NT2/D1 (cell line): ENCODE measurements at regions not wholly inside any gene's neighbourhood (a gene's known extent, or its start where the extent isn't known, plus 50 kb on each side); places are given as distances from the start of the nearest gene placed in this dataset.
A peak's percentile ranks its signal among the peaks of the same experiment; 100 is the strongest.

Source experiments
- DNase-seq: peaks from one replicate; pipeline ENCODE4 v3.0.0-alpha.2; 2011; ENCODE audit warnings: low read depth, low spot score
- H3K27me3 ChIP-seq: 2 replicates; pipeline ENCODE4 v1.6.0; 2011; ENCODE audit warnings: mild to moderate bottlenecking; ENCODE audit not compliant: insufficient read length, insufficient read depth
- H3K36me3 ChIP-seq: 2 replicates; pipeline ENCODE4 v1.6.1; 2011; ENCODE audit warnings: mild to moderate bottlenecking, low read length, mixed read lengths; ENCODE audit not compliant: insufficient read depth, insufficient read length
- H3K4me1 ChIP-seq: 2 replicates; pipeline ENCODE4 v1.5.1; 2011; ENCODE audit not compliant: insufficient read depth, insufficient read length
- H3K4me3 ChIP-seq: 2 replicates; pipeline ENCODE4 v1.5.1; 2011; ENCODE audit warnings: low read depth; ENCODE audit not compliant: insufficient read length
- H3K9ac ChIP-seq: 2 replicates; pipeline ENCODE4 v1.6.0; 2011; ENCODE audit warnings: low read depth; ENCODE audit not compliant: insufficient read length
- H3K9me3 ChIP-seq: 2 replicates; pipeline ENCODE4 v1.5.1; 2011; ENCODE audit warnings: mild to moderate bottlenecking, low read length; ENCODE audit not compliant: insufficient read depth
- SUZ12 ChIP-seq: IDR thresholded peaks from 2 replicates; pipeline ENCODE4 v1.6.1; 2011; ENCODE audit not compliant: insufficient read length, insufficient read depth; ENCODE audit errors: extremely low read depth
- YY1 ChIP-seq: IDR thresholded peaks from 2 replicates; pipeline ENCODE4 v1.6.1; 2011; ENCODE audit not compliant: insufficient read length, insufficient read depth
- ZNF274 ChIP-seq: IDR thresholded peaks from 2 replicates; pipeline ENCODE4 v1.6.1; 2011; ENCODE audit warnings: mild to moderate bottlenecking, low read depth, low read length

DNA sequence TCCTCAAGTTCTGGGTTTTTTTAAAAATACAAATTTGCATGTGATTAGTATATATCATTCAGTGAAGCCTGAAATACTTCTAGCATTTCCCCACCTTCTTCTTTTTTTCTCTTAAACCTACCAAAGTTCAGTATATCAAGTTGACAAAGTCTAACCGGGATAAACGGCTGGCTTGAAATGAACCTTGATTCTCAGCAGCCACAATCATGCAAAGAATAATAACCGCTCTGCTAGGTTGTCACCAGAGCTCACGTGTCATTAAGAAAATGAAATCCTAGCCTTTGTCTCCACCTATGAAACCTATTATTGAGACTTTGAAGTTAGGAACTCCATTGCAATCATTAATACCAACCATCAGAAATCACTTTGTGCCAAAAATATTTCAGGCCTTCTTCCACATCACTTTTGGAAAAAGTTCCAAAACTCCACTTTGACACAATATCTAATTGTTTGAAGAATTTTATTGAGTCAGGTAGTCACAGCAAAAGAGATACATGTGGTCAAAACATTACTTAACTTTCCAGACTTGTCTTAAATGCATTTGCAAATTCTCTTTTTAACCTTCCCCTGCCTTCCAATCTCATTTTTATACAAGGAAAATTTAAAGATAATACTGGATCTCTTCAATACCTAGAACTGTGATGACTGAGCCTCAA lies 285.6 kb upstream of the ACVR2A start:
- TF ChIP-seq SUZ12 (no peak), YY1 (no peak), ZNF274 (no peak)
- Histone ChIP-seq H3K4me1 (no peaks in the 10 kb centered on the region), H3K36me3 (no peaks in the 10 kb centered on the region), H3K9ac (no peak overlapping the region), H3K9me3 (no peaks in the 10 kb centered on the region), H3K27me3 (no peaks in the 10 kb centered on the region), H3K4me3 (no peak overlapping the region)
- DNase-seq, result no peak

DNA sequence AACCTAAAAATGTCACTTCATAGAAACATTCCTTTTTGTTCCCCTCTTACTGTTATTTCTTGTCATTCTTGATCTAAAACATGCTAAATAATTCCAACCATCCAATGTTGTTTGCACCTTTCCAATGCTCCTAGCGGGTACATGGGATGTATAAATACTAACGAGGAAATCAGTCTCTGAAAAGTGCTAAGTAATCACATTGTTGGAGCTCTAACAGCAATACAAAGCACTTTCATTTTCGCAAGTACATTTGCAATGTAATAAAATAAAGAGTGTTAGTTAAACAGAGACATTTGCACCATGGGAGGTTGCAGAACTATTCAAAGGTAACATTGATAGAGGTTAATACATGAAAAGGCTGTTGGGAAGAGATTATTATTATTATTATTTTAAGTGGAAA lies 286.2 kb upstream of the ACVR2A start:
- no peaks in the 10 kb centered on the region for H3K36me3 ChIP-seq
- no peaks in the 10 kb centered on the region for H3K4me1 ChIP-seq
- H3K4me3 ChIP-seq, result no peak overlapping the region
- TF ChIP-seq ZNF274, result no peak
- no peak for TF ChIP-seq YY1
- TF ChIP-seq SUZ12, result no peak
- no peaks in the 10 kb centered on the region for H3K9me3 ChIP-seq
- H3K27me3 ChIP-seq, result no peaks in the 10 kb centered on the region
- no peak for DNase-seq
- no peak overlapping the region for H3K9ac ChIP-seq

DNA sequence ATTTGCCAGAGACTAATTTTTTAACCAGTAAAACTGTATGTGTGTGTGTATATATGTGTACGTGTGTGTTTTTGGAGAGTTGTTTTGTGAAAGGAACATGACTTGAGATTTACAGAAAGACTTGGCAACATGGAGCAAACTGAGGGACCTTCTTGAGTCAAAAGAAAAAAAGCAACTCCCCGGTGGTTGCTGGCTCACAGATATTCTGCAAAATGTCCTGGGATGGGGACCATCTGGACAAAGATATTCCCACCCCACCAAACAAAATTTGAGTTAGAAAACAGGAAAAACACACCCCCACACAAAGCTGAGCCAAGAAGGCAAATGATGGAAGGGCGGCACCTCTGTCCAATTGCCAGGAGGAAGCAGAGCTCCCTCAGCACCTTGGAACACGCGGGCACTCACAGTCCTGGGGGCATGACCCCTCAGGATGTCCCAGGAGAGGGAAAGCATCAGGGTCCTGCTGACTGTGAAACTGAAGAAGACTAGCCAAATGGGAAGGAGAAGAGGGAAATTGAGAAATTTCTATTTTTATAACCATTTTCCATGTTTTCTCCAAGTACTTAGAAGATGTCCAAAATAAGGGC lies 290.2 kb upstream of the ACVR2A start:
- no peaks in the 10 kb centered on the region for H3K27me3 ChIP-seq
- no peaks in the 10 kb centered on the region for H3K9me3 ChIP-seq
- no peaks in the 10 kb centered on the region for H3K4me1 ChIP-seq
- TF ChIP-seq SUZ12 (no peak), YY1 (no peak), ZNF274 (no peak)
- no peak overlapping the region for H3K9ac ChIP-seq
- DNase-seq, result no peak
- no peaks in the 10 kb centered on the region for H3K36me3 ChIP-seq
- no peak overlapping the region for H3K4me3 ChIP-seq

DNA sequence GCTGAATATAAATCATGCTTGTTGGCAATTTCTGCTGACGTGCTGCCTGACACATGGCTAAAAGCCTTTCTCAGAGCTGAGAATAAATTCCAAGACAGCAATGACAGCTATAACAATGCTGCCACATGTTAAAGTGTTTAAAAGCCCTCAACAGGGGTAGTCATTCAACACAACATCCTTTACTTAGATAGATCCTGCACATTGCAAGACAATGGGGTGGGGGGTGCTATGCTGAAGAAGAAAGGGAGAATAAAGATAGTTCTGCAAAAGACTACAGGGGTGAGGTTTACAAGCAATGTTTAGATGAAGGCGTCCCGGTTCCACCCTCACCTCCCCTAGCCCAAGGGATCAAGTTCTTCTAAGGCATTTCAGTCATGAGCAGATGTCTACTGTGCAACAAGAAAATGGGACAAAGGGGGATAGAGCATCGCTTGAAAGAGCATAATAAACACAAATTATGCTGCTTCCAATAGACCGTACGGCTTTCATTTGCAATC lies 291.0 kb upstream of the ACVR2A start:
- peak; percentile 8 for DNase-seq
- TF ChIP-seq SUZ12 (no peak), ZNF274 (no peak), YY1 (no peak)
- H3K27me3 ChIP-seq, result no peaks in the 10 kb centered on the region

DNA sequence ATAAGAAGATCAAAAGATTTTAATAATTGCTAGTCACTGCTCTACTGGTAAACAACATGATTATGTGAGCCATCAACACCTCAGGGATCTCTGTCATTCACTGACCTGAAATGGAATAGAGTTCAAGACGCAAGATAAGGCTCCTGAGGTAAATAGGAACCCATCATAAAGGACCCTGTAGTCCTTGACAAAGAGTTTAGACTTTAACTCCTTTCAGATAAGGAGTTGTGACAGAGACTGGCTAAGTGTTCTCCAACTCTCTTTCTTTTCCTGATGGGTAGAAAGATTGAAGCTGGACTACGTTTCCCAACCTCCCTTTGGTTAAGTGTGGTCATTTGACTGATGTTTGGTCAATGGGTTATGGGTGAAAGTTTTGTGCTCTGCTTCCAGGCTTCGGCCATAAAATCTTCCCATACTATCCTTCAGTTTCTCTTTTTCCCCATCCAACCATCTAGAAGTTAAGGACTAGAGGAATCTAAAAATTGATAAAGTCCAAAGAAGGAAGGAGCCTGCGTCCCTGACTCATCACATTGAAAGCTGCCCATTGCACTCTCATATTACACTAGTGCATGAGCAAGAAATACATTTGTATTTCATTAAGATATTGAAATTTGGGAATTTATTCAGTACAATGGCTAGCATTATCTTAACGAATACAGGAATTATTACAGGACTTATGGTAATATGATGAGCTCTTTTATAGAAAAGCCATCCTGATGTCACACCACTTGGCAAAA lies 293.7 kb upstream of the ACVR2A start:
- no peaks in the 10 kb centered on the region for H3K27me3 ChIP-seq
- no peak for DNase-seq
- no peaks in the 10 kb centered on the region for H3K36me3 ChIP-seq
- H3K9ac ChIP-seq, result no peak overlapping the region
- H3K4me1 ChIP-seq, result no peaks in the 10 kb centered on the region
- H3K9me3 ChIP-seq, result no peaks in the 10 kb centered on the region
- TF ChIP-seq YY1, result no peak
- TF ChIP-seq ZNF274, result no peak
- TF ChIP-seq SUZ12, result no peak
- no peak overlapping the region for H3K4me3 ChIP-seq

More for the DNA sequence above, 291.0 kb upstream of the ACVR2A start:
- H3K36me3 ChIP-seq, result no peaks in the 10 kb centered on the region
- H3K9ac ChIP-seq, result no peak overlapping the region
- no peaks in the 10 kb centered on the region for H3K4me1 ChIP-seq
- H3K9me3 ChIP-seq, result no peaks in the 10 kb centered on the region
- H3K4me3 ChIP-seq, result no peak overlapping the region

DNA sequence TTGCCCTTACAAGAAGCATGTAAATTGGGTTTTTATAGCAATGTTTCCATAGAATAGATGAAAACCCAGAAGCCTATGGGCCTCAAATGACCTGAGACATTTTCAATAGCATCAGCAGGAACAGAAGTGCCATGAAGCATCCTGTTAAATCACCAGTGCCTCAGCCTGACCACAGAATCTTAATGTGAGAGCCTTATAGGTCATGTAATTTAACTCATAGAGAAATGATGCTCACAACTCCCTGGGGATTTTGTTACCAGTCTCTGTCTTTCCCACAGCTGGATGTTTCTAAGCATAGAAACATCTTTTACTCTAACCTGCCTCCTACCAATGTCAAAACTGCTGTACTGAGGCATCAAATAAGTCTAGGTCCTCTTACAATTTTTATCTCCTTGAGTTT lies 295.8 kb upstream of the ACVR2A start:
- TF ChIP-seq ZNF274 (no peak), SUZ12 (no peak)
- no peak for DNase-seq
- no peaks in the 10 kb centered on the region for H3K27me3 ChIP-seq
- no peak overlapping the region for H3K9ac ChIP-seq
- H3K9me3 ChIP-seq, result no peaks in the 10 kb centered on the region
- H3K4me3 ChIP-seq, result no peak overlapping the region
- no peaks in the 10 kb centered on the region for H3K36me3 ChIP-seq
- H3K4me1 ChIP-seq, result no peaks in the 10 kb centered on the region

DNA sequence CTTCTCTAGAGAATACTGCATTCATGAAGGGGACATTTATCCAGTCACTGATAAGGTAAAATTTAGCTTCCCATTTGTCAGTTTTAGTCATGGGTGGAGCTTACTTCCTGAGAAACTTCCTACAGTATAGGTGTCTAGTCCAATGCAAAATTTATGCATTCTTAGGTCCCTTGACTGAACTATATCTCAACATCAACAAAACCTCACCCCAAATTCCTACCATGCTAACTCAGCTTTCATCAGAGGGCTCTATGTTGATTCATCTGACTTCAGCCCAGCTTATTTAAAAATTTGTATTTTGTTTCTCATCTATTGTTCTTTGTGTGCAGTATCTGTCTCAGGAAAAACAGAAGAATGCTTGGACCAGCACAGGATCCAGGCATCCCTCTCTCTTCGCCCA lies 296.4 kb upstream of the ACVR2A start:
- no peaks in the 10 kb centered on the region for H3K36me3 ChIP-seq

More for the DNA sequence above, 296.4 kb upstream of the ACVR2A start:
- Histone ChIP-seq H3K9ac (no peak overlapping the region), H3K4me1 (no peaks in the 10 kb centered on the region), H3K27me3 (no peaks in the 10 kb centered on the region), H3K9me3 (no peaks in the 10 kb centered on the region), H3K4me3 (no peak overlapping the region)
- no peak for TF ChIP-seq YY1
- TF ChIP-seq SUZ12, result no peak
- no peak for TF ChIP-seq ZNF274
- no peak for DNase-seq
